Fibroblast of peridontal ligament (primary cell): ENCODE measurements at regions not wholly inside any gene's neighbourhood (a gene's known extent, or its start where the extent isn't known, plus 50 kb on each side); places are given as distances from the start of the nearest gene placed in this dataset.
"Not testable (repeated sequence)": the region's sequence is repeated elsewhere in the genome, so short reads cannot be mapped to it uniquely, and the experiment has no call there.

Experiments used
- DNase-seq: peaks from one replicate; pipeline ENCODE4 v3.0.0-alpha.2; 2010; ENCODE audit errors: extremely low read depth

DNA sequence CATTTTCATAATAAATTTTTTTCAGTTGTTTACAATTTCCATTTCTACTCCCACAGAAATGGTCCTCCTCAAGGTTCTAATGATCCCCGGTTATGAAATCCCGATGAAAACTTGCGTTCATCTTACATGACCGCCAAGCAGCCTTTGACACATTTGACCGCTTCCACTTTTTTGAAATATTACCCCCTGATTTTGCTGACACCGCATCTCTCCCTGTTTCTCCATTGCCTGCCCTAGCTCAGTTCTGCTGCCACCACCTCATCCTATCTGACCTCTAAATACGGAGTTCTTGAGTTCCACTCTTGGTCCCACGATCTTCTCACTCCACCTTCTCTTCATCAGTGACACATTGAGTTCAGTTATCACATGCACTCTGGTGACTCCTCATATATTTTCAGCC lies 74.1 kb downstream of the SLC35B3 start:
- DNase-seq: no peak

DNA sequence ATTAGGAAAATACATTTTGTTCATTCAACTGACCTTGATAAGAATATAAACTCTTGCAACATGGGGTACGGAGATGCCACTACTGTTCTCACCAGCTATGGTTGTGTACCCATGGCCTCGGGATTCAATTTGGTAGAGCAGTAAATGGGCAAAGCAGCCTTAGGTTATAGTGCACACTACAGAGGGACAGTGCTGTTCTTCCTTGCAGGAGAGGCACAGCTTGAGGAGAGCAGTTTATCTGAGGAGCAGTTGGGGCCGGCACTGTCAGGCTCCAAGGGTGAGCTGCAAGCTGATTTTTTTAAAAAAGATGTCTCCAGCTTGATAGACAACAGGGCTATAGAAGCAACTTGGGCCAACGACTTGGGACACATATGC lies 82.4 kb downstream of the SLC35B3 start:
- no peak for DNase-seq

DNA sequence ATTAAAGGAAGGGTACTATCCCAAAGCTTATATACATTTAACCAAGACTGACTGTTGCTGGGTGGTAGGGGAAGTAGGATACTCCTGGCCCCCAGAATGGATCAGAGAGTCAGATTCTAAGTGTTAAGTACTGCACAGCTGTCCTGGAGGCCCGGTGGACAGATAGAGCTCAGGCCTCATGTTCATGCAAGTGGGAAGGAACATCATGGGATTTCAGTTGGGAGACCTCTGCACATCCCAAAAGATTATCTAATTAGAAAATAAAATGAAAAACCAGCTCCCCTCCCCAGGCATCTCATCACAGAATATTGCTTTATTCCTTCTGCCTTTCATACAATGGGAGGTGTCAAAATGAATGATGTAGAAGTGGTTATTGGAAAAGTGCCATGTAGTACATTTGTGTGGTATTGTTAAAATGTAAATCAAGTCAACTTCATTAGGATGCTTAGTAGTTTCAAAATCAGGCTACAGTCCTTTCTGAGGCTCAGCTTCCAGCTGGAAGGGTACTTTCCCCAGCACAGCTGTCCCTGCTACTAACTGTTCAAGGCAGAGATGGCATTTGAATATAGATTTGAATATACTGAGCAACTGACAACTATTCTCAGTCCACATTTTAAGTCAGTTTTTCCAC lies 82.9 kb downstream of the SLC35B3 start:
- DNase-seq: no peak

DNA sequence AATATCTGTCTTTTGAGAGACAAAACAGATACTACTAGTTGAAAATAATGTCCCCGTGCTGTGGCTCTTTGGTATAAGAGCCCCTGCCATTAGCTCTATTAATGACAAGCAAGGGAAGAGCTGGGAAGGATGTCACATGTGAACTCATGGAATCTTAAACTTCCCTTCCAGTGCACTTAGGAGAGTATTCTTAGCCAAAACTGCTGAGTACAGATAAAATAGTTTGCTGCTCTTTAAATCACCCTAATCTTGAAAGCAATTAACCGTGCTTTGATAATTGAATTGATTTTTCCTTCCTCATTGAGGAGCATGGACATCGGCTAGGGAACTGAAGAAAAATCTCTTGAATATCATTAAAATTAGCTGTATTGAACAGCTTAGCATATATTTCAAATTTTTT lies 91.7 kb downstream of the SLC35B3 start:
- no peak for DNase-seq

DNA sequence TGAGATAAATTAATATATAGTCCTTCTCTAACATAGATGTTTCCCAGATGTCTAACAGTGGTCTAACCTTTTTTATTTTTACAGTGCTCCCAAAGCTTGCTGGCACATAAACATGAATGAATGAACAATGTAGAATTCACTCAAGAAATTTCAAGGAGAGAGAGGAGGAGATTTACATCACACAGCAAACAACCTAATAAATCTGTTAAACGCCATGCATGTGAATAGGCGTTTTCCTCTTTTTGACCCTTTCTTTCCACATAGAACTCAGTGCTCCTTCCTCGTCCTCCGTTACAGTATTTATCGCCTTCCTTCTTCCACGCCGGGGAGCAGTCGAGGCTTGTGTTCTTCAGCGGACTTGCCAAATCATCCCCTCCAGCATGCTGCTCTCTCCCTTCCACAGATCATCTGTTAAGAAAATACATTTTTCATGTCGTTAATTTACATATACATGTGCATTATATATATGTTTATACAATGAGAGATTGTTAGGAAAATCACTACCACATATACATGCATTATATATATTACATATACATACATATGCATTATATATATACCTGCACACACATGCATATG lies 93.0 kb downstream of the SLC35B3 start:
- DNase-seq: no peak

DNA sequence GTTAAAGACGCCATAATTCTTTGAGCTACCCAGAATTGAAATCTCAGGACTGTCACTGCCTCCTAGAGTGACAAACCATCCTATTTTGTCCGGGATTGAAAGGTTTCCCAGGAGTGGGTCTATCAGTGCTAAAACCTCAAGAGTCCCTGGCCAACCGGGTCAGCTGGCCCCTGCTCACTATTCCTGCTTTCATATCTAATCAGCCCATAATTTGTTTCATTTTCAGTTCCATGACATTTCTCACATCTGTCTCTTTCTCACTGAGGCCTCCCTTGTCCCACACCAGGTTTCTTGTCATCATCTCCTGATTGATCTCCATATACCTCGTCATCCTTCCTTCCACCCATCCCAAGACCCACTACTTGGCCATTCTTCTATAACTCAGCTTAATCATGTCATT lies 98.2 kb downstream of the SLC35B3 start:
- DNase-seq: no peak

DNA sequence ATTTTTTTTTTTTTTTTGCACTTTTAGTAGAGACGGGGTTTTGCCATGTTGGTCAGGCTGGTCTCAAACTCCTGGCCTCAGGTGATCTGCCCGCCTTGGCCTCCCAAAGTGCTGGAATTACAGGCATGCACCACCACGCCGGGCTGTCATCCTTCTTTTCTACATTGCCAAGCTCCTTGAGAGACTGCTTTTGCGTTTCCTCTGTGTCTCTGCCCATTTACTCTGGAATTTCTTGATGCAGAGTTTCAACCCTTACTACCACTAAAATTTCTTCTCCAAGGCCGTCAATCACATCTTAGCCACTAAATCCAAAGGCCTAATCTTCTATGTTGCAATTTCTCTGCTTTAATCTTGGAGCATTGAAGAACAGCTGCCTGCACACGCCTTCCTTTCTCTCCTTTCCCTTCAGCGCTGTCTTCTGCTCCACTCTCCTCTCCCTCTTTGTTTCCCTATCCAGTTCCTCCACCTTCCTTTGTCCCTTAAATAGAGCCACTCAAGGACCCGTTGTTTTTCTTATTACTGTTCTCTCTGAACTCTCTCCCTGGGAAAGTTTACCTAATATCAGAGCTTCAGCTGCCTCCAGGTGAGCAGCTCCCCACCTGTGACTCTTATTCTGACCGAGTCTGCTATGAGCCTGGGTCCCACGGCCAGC lies 98.8 kb downstream of the SLC35B3 start:
- DNase-seq: no peak

DNA sequence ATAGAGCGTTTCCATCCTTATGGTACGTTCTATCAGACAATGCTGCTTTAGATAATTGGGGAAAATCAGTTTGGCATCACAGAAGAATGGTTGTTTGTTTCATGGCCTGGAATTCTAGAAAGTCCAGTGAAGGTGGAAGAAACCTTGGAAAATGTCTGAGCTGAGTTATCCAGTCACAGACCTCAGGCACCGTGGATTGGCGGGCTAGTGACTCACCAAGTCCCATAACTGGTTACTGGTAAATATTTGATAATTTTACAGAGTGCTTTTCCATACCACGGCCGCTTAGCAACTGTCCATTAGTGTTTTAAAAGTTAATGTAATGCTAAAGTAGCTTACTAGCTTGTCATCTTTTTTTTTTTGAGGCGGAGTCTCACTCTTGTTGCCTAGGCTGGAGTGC lies 99.4 kb downstream of the SLC35B3 start:
- no peak for DNase-seq

DNA sequence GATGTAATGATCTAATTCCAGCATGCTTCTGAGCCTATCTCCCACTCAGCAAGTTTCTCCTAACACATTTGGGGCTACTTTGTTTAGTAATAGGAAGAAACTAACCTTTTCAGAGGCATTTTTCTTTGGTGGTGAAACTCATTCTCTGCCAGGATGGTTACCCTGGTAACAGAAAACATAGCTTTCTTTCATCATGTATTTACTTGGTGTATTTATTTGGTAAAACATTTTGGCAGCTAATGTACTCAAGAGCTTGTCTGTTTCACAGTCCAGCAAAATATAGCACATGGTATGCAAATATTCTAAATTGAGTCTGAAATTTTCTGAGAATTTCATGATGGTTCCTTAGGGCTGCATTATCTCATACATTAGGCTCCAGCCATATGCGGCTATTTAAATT lies 100.0 kb downstream of the SLC35B3 start:
- no peak for DNase-seq

DNA sequence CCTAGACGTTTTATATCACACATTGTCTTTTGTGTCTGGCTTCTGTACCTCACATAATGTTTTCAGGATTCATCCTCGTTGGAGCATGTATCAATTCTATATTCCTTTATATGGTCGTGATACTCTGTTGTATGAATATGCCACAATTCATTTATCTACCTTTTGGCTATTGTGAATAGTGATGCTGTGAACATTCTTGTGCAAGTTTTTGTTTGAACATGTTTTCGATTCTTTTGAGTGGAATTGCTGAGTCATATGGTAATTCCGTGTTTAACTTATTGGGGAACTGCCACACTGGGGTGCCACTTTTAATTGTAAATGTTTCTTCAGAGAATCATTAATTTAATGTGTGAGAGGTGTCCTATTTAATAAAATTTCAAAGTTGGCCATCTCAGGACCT lies 101.2 kb downstream of the SLC35B3 start:
- DNase-seq: no peak

DNA sequence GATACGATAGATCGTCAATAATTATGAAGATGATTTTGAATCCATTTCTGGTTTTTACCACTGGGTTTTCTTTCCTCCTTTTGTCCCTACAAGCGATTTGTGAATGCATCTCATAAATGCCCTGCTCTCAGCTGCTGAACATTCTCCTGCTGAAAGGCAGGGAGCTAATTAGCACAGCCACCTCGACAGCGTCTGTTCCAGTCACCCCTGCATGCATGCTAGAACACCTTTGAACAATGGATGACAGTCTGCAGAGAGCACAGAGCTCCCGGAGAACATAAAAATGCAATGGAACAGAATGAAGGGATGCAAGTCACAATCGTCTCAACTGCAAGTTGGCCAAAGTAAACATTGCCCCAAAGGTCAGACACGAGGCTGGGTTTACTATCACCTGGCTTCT lies 105.8 kb downstream of the SLC35B3 start:
- no peak for DNase-seq

DNA sequence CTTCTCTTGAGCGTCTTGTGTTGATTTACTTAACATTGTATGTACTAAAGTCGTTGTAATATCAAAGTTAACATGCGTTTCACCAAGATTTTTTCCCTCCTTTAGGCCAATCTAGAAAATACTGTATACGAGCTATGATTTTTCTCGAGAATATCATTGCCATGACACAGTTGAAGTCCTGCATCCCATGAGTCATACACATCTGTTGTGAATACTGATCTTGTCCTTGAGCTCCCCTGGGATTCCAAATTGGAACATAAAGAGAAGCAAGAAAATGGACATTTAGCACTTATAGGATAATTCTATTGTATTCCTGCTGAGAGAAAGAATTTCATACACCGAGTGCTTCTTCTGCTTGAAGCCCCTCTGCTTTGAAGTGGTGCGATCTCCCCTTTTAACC lies 109.6 kb downstream of the SLC35B3 start:
- no peak for DNase-seq

DNA sequence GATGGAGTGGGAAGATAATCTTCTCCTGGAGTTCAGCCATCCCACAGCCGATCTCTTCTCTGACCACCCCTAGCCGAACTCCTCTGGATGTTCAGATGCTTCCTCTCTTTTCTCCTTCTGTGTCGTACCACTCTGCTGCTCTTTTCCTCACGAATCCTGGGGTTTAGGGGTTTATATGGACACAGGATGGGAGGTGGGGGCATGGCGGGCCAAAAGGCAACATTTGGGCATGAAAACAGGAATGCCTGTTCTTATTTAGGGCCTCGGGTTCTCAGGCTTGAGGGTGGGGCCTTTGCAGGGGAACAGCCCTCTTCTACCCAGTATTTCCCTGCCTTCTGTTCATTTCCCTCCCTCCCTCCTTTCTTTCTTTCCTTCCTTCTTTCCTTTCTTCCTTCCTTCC lies 112.7 kb downstream of the SLC35B3 start:
- DNase-seq: no peak

DNA sequence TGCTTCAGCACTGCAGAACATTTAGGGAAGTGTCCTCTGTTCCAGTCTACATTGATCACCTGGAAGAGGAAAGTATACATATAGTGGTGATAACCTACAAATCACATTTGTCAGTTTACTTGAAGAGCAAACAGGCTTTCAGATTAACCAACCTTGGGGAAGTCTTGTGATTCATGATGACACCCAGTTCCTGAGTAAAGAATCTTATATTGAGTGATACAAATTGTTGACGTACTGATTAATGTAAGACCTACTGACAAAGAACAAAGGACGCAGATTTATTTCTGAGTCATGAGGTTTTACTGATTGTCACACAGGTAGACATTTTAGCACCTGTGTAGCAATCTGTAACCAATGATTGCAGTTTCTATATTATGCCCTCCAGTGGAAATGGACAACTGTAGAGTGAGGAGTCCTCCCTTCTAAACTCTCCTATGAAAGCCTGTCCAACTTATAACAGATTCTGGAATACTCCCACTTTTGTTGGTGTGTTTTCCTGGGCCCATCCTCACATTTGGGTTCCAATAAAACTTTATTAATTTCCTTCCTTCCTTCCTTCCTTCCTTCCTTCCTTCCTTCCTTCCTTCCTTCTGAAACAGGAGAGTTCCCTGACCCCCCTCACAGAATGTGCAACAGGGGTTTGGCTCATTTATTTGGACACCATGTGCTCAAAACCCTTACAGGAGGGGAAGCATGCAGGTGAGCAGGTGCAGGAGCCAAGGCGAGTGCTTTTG lies 113.5 kb downstream of the SLC35B3 start:
- DNase-seq: no peak

DNA sequence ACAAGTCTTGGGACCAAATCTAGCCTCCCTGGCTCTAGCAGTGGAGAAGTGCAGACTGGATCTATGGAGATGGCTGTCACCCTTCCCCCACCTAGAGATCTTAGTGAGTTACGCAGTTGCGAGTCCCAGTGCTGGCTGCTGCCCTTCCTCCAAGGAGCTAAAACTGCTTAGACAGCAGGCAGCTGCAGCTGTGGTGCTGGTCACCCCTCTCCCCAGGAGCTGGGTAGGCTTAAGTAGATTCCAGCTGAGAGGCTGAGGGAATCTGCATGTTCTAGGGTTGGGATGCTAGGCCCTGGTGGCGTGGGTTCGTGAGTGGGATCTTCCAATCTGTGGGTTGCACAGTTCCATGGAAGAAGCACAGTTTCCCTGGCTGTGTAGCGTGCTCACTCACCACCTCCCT lies 120.2 kb downstream of the SLC35B3 start:
- DNase-seq: no peak

DNA sequence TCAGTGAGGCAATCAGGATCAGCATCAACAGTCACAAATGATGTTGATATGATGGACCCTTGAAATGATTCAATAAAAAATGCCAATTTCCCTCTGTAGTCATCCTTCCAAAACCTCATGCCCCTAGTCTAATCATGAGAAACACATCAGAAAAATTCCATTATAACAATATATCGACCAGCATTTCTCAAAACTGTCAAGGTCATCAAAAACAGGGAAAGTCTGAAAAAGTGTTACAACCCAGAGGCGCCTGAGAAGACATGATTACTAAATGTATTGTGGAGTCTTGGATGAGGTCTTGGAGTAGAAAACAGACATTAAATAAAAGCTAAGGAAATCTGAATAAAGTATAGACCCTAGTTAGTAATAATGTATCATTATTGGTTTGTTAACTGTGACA lies 133.8 kb downstream of the SLC35B3 start:
- DNase-seq: no peak

DNA sequence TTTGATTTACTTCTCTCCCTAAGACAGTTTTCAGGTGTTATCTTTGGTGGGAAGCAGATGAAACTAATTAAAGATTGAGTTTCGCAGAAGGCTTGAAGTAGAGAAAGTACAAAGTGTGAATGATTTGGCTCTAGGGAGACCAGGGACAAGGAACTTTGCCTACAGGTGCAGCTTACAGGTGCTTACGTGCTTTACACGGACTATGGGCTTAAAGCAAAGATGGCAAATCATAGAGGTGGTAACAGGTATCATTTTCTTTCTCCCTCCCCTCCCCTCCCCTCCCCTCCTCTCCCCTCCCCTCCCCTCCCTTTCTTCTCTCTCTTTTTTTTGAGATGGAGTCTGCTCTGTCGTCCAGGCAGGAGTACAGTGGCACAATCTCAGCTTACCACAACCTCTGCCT lies 136.3 kb downstream of the SLC35B3 start:
- no peak for DNase-seq

DNA sequence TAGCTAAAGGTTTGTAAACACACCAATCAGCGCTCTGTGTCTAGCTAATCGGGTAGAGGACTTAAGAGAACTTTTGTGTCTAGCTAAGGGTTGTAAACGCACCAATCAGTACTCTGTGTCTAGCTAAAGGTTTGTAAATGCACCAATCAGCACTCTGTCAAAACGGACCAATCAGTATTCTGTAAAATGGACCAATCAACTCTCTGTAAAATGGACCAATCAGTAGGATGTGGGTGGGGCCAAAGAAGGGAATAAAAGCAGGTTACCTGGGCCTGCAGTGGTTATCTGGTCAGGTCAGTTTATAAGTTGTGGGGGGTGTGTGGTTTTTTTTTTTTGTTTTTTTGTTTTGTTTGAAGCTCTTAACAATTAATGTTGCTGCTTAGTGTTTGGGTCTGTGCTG lies 152.4 kb downstream of the SLC35B3 start:
- DNase-seq: not testable (repeated sequence)

DNA sequence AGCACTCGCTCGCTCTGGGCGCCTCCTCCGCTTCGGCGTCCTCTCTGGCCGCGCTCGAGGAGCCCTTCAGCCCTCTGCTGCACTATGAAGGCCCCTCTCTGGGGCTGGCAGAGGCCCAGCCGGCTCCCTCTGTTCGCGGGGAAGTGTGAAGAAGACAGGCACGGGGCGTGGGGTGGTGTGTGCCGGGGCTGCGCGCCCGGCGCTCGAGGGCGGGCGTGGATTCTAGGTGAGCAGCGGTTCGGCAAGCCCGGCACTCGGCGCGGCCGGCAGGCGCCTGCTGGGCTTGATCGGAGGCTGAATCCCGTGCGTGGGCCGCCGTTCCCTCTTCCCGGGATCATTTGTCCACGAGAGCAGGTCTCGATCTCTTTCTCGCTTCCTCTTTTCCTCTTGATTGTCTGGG lies 153.0 kb downstream of the SLC35B3 start:
- no peak for DNase-seq

DNA sequence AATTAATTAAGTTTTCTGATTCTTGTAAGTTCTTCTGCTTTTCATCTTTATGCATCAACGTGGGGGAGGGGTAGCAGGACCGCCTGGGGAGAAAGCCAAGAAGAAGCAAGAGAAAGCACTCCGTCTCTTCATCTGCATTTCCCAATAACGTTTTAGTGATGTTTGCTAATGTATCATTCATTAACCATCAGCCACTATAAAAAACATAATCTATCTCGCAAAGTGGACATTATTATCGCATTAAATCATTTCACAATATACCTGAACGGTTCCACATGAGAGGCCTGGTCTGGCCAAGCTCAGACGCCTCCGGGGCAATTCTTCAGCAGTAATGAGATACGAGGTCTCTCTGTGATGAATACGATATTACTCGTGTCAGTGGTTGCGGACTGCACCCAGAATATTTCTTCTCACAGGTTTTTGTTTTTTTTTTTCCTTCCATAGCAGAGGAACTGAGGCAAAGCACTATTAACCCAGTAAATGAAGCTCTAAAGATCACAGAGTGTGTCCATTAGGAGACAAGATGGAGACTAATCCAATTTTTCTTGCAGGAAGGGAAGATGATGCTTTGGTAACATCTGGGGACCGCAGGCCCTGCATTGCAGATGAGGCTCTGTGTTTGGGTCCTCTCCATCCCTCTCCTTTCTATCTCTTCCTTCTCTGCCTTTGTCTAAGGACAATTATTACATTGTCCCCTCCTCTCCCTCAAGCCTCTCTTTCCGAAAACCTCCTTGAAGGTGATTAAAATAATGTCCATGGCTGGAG lies 156.1 kb downstream of the SLC35B3 start:
- no peak for DNase-seq

DNA sequence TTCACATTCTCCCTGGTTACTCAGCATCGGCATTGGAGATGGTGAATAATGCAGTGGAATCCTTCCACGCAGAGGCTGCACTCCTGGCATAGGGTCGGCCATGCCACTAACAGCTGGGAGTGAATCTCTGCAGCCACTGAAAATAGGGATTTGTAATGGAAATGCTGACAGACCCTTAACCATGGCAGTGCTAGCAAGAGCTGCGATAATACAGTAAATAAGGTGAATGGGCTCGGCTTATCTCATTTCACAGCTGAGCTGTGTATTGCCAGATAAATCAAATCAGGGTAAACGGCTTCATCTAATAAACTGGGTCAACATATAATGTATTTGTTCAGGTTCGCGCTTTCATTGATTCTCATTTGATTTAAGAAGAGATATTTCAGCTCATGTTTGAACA lies 156.8 kb downstream of the SLC35B3 start:
- DNase-seq: no peak

DNA sequence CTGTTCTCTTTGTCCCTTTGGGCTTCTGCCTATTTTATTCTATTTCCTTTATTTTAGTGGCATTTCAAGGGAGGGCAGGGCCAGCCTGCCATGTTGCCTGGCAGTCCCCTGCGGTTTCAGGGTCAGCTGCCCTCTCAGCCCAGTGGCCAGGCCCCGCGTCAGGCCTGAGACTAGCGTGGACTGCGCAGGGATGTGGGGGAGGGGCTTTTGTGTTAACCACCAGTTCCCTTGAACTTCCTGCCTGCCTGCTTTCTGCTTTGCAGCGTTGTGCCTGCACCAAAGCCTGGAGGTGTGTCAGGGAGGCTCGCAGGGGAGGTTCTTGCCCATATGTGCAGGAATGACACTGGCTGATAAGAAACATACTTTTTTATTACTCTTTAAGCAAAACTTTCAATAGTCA lies 157.6 kb downstream of the SLC35B3 start:
- no peak for DNase-seq
